Endothelial cell of umbilical vein (primary cell): ENCODE measurements at regions not wholly inside any gene's neighbourhood (a gene's known extent, or its start where the extent isn't known, plus 50 kb on each side); places are given as distances from the start of the nearest gene placed in this dataset.

ENCODE experiments used
- BruUV-seq: library from RNA; stranded (reverse); fragments of 400-500 nt; replicated peaks from 2 replicates; lab custom pipeline; 2021; lab: Mats Ljungman, UMichigan
- CTCF ChIA-PET: fragments of 300-600, 350-600 bp; sonication (Branson Sonifier 250); formaldehyde crosslinking; loops from one replicate; lab custom pipeline; 2021; ENCODE audit warnings: antibody characterized with exemption, inconsistent platforms; lab: Charles Lee
- POLR2A ChIA-PET: fragments of 300-600, 350-600 bp; sonication (Branson Sonifier 250); formaldehyde crosslinking; loops from one replicate; lab custom pipeline; 2021; ENCODE audit warnings: antibody characterized with exemption, inconsistent platforms; lab: Charles Lee
- DNase-seq: peaks from one replicate; pipeline ENCODE4 v3.0.0-alpha.2; 2011; ENCODE audit warnings: low read depth, low spot score
- FAIRE-seq: peaks from 2 replicates; lab custom pipeline; 2011; peaks lifted over from hg19 to GRCh38; lab: Jason Lieb, UNC
- H2AFZ ChIP-seq: 2 replicates; pipeline ENCODE4 v1.6.0; 2012; ENCODE audit warnings: low read depth, low read length, control low read depth, inconsistent platforms
- H3K27ac ChIP-seq: 2 replicates; pipeline ENCODE4 v1.5.1; 2011; ENCODE audit warnings: low read depth, mild to moderate bottlenecking, control low read depth, low read length, moderate library complexity; ENCODE audit not compliant: insufficient read depth
- H3K27me3 ChIP-seq, 2 experiments: 2 replicates each; pipeline versions ENCODE4 v1.6.0 to v1.6.1; 2011; ENCODE audit warnings: low read length in 2 of 2, mixed read lengths in 1 of 2; ENCODE audit not compliant: control insufficient read depth in 2 of 2, insufficient read depth in 2 of 2
- H3K36me3 ChIP-seq, 2 experiments: 2 replicates in 1 of 2; 3 replicates in 1 of 2; pipeline ENCODE4 v1.5.1; 2011; ENCODE audit warnings: low read length in 2 of 2, mild to moderate bottlenecking in 1 of 2, moderate library complexity in 1 of 2; ENCODE audit not compliant: control insufficient read depth in 2 of 2, insufficient read depth in 2 of 2; ENCODE audit errors: extremely low read depth in 1 of 2
- H3K4me1 ChIP-seq: 3 replicates; pipeline ENCODE4 v1.5.1; 2011; ENCODE audit warnings: mild to moderate bottlenecking, low read length; ENCODE audit not compliant: control insufficient read depth, insufficient read depth; ENCODE audit errors: extremely low read depth
- H3K4me2 ChIP-seq: 2 replicates; pipeline ENCODE4 v1.6.1; 2011; ENCODE audit warnings: low read length, control low read depth, mixed read lengths; ENCODE audit not compliant: insufficient read depth
- H3K4me3 ChIP-seq, 3 experiments: fragments of 200-600 bp in 1 of 3; sonication (generic), shearing (Covaris generic) in 1 of 3; replicated peaks in 1 of 3; 2 replicates each; pipeline ENCODE4 v1.5.1; 2011 to 2016; ENCODE audit warnings: control low read depth in 3 of 3, low read length in 3 of 3, mild to moderate bottlenecking in 2 of 3, inconsistent platforms in 1 of 3, low read depth in 1 of 3, moderate library complexity in 1 of 3; ENCODE audit not compliant: insufficient read depth in 1 of 3
- H3K79me2 ChIP-seq: 2 replicates; pipeline ENCODE4 v1.6.0; 2012; ENCODE audit warnings: low read length, inconsistent platforms; ENCODE audit not compliant: control insufficient read depth, insufficient read depth
- H3K9ac ChIP-seq: replicated peaks from 2 replicates; pipeline ENCODE3; 2011; ENCODE audit warnings: low read length, control low read depth; ENCODE audit not compliant: insufficient read depth; ENCODE audit errors: extremely low read depth
- H3K9me1 ChIP-seq: replicated peaks from 3 replicates; pipeline ENCODE4 v1.6.0; 2011; ENCODE audit warnings: mild to moderate bottlenecking, low read length; ENCODE audit not compliant: control insufficient read depth, insufficient read depth; ENCODE audit errors: extremely low read depth
- H3K9me3 ChIP-seq: replicated peaks from 2 replicates; pipeline ENCODE4 v1.5.1; 2012; ENCODE audit warnings: low read length, inconsistent platforms; ENCODE audit not compliant: control insufficient read depth, insufficient read depth
- H4K20me1 ChIP-seq: replicated peaks from 2 replicates; pipeline ENCODE3; 2011; ENCODE audit warnings: mild to moderate bottlenecking, low read length; ENCODE audit not compliant: control insufficient read depth, insufficient read depth; ENCODE audit errors: extremely low read depth
- EZH2 ChIP-seq: IDR thresholded peaks from 2 replicates; pipeline ENCODE4 v1.6.1; 2012; ENCODE audit warnings: borderline replicate concordance, low read depth, mild to moderate bottlenecking, moderate library complexity, low read length, inconsistent platforms; ENCODE audit not compliant: severe bottlenecking
- FOS ChIP-seq: IDR thresholded peaks from 2 replicates; pipeline ENCODE4 v1.6.1; 2011; ENCODE audit warnings: mild to moderate bottlenecking, low read length, moderate library complexity, borderline replicate concordance; ENCODE audit not compliant: insufficient read depth
- GATA2 ChIP-seq: IDR thresholded peaks from 2 replicates; pipeline ENCODE4 v1.7.0; 2011; ENCODE audit warnings: low read depth, mild to moderate bottlenecking, moderate library complexity, mixed read lengths, low read length; ENCODE audit not compliant: insufficient read length, insufficient read depth
- JUN ChIP-seq: IDR thresholded peaks from 2 replicates; pipeline ENCODE4 v1.6.1; 2011; ENCODE audit warnings: borderline replicate concordance, low read depth; ENCODE audit not compliant: insufficient read length, insufficient read depth
- MYC ChIP-seq: IDR thresholded peaks from one replicate; pipeline ENCODE4 v1.6.1; 2011; ENCODE audit warnings: mild to moderate bottlenecking, low read depth, low read length
- POLR2A ChIP-seq: IDR thresholded peaks from 2 replicates; pipeline ENCODE4 v1.6.1; 2012; ENCODE audit warnings: low read depth, mild to moderate bottlenecking, control low read depth, low read length
- POLR2AphosphoS5 ChIP-seq: IDR thresholded peaks from 2 replicates; pipeline ENCODE4 v1.6.1; 2012; ENCODE audit warnings: low read depth, mild to moderate bottlenecking, control low read depth, low read length, moderate library complexity; ENCODE audit not compliant: insufficient read depth
- dilution Hi-C: fragments of 300-500 bp; cut with MboI; formaldehyde crosslinking; loops from one replicate; pipeline ENCODE4 v1.15.0; 2019; ENCODE audit warnings: low sequenced_read_pairs; ENCODE audit not compliant: extremely low pct_ligation_motif_present
- intact Hi-C: fragments of 100-400 bp; cut with micrococcal nuclease; formaldehyde crosslinking; loops from one replicate; pipeline ENCODE4 v1.10.0; 2022
- TF ChIP-seq, protein P1 (sequence below), 2 donors: IDR thresholded peaks; 1 replicate in 1 of 2; 2 replicates in 1 of 2; pipeline ENCODE4 v1.5.1; 2011; ENCODE audit warnings: low read length in 2 of 2, mild to moderate bottlenecking in 2 of 2, moderate library complexity in 2 of 2, control low read depth in 1 of 2, inconsistent platforms in 1 of 2, low read depth in 1 of 2; ENCODE audit not compliant: insufficient read depth in 1 of 2; ENCODE audit errors: extremely low read depth in 1 of 2
- TF ChIP-seq, protein P2 (sequence below): IDR thresholded peaks from 2 replicates; pipeline ENCODE4 v1.6.1; 2011; ENCODE audit not compliant: insufficient read depth, insufficient read length

DNA sequence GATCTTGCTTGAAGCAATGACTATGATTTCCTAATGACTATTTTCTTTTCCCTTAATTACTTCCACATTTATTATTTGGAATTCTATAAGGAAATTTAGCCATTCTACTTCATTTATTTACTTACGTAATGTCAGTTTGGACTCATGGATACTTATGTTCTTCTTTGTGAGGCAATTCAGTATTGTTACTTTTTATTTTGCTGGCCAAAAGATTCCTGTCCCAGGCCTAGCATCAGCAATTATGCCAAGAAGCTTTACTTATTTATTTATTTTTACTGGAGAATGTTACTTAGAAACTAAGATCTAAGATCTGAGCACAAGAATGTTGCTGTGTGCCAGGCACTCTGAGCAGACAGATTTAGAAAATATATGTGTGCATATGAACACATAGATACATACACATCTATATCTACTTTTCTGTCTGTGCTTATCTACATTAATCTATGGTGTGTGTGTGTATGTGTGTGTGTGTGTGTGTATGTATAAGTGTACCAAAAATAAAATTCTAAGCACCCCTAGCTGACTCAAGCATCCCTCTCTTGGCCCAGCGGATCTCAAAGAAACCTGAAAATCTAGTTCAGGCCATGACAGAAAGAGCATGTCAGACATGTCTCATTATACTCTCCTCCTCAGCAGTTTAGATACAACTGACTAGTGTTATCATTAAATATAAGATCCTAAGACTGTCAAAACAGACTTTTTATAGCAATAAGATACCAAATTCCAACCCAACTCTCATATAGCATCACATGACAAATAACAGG lies 640.0 kb upstream of the GJE1 start:
- intact Hi-C loops = no loop called here
- TF ChIP-seq, protein P1, sequence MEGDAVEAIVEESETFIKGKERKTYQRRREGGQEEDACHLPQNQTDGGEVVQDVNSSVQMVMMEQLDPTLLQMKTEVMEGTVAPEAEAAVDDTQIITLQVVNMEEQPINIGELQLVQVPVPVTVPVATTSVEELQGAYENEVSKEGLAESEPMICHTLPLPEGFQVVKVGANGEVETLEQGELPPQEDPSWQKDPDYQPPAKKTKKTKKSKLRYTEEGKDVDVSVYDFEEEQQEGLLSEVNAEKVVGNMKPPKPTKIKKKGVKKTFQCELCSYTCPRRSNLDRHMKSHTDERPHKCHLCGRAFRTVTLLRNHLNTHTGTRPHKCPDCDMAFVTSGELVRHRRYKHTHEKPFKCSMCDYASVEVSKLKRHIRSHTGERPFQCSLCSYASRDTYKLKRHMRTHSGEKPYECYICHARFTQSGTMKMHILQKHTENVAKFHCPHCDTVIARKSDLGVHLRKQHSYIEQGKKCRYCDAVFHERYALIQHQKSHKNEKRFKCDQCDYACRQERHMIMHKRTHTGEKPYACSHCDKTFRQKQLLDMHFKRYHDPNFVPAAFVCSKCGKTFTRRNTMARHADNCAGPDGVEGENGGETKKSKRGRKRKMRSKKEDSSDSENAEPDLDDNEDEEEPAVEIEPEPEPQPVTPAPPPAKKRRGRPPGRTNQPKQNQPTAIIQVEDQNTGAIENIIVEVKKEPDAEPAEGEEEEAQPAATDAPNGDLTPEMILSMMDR (IDR thresholded peaks at IDR 0.05; ENCODE audit: extremely low read depth in 1 of 2, insufficient read depth in 1 of 2, low read depth in 1 of 2, low read length in 2 of 2) = no peak
- TF ChIP-seq, protein P2, sequence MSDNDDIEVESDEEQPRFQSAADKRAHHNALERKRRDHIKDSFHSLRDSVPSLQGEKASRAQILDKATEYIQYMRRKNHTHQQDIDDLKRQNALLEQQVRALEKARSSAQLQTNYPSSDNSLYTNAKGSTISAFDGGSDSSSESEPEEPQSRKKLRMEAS = no peak
- TF ChIP-seq MYC (no peak), POLR2AphosphoS5 (no peak), EZH2 (no peak), JUN (no peak), GATA2 (no peak), POLR2A (no peak), FOS (no peak)
- Histone ChIP-seq H3K36me3 (no peaks in the 10 kb centered on the region), H3K4me3 (no peak overlapping the region), H3K4me2 (no peak overlapping the region), H3K4me1 (no peaks in the 10 kb centered on the region), H3K9me3 (no peaks in the 10 kb centered on the region), H2AFZ (no peak overlapping the region), H3K9me1 (no peaks in the 10 kb centered on the region), H4K20me1 (no peaks in the 10 kb centered on the region), H3K27me3 (no peaks in the 10 kb centered on the region), H3K79me2 (no peaks in the 10 kb centered on the region), H3K27ac (no peak overlapping the region), H3K9ac (no peak overlapping the region)
- FAIRE-seq (no peak), DNase-seq (no peak)
- dilution Hi-C loops = no loop called here
- POLR2A ChIA-PET = no interaction called here
- CTCF ChIA-PET = no interaction called here
- BruUV-seq = no TSS peak
